ENCODE measurements at regions not wholly inside any gene's neighbourhood (a gene's known extent, or its start where the extent isn't known, plus 50 kb on each side); places are given as distances from the start of the nearest gene placed in this dataset.

GRCh38 chr5:54645882-54646355, 128.4 kb downstream of the SNX18 start:
- no peak for DNase-seq (ENCODE audit: low spot score)

GRCh38 chr5:54644226-54644625, 126.7 kb downstream of the SNX18 start:
- no peak for DNase-seq (ENCODE audit: low spot score)

- DNase-seq (ENCODE audit: low spot score) = peak; percentile 44
Measured at GRCh38 chr5:54643685-54644106, 126.1 kb downstream of the SNX18 start.

- no peak for DNase-seq (ENCODE audit: low spot score)
Measured at GRCh38 chr5:54639621-54640020, 122.1 kb downstream of the SNX18 start.

GRCh38 chr5:54638106-54638505, 120.5 kb downstream of the SNX18 start:
- no peak for DNase-seq (ENCODE audit: low spot score)

- no peak for DNase-seq (ENCODE audit: low spot score)
Measured at GRCh38 chr5:54637654-54638053, 120.1 kb downstream of the SNX18 start.

GRCh38 chr5:54634089-54634488, 116.5 kb downstream of the SNX18 start:
- no peak for DNase-seq (ENCODE audit: low spot score)

- no peak for DNase-seq (ENCODE audit: low spot score)
Measured at GRCh38 chr5:54632131-54632701, 114.7 kb downstream of the SNX18 start.

- DNase-seq (ENCODE audit: low spot score) = peak; percentile 35
Measured at GRCh38 chr5:54630738-54631359, 113.3 kb downstream of the SNX18 start.

GRCh38 chr5:54629115-54629514, 111.6 kb downstream of the SNX18 start:
- DNase-seq (ENCODE audit: low spot score) = no peak

GRCh38 chr5:54628050-54628449, 110.5 kb downstream of the SNX18 start:
- DNase-seq (ENCODE audit: low spot score) = no peak

GRCh38 chr5:54626407-54626806, 108.8 kb downstream of the SNX18 start:
- no peak for DNase-seq (ENCODE audit: low spot score)

- no peak for DNase-seq (ENCODE audit: low spot score)
Measured at GRCh38 chr5:54624805-54625568, 107.4 kb downstream of the SNX18 start.

- DNase-seq (ENCODE audit: low spot score) = no peak
Measured at GRCh38 chr5:54621709-54622108, 104.2 kb downstream of the SNX18 start.

- DNase-seq (ENCODE audit: low spot score) = no peak
Measured at GRCh38 chr5:54621048-54621447, 103.5 kb downstream of the SNX18 start.

GRCh38 chr5:54620141-54620933, 102.8 kb downstream of the SNX18 start:
- DNase-seq (ENCODE audit: low spot score) = no peak

- DNase-seq (ENCODE audit: low spot score) = no peak
Measured at GRCh38 chr5:54619731-54620130, 102.2 kb downstream of the SNX18 start.

- no peak for DNase-seq (ENCODE audit: low spot score)
Measured at GRCh38 chr5:54616518-54617220, 99.1 kb downstream of the SNX18 start.

GRCh38 chr5:54616031-54616430, 98.5 kb downstream of the SNX18 start:
- no peak for DNase-seq (ENCODE audit: low spot score)

- DNase-seq (ENCODE audit: low spot score) = no peak
Measured at GRCh38 chr5:54615381-54615780, 97.8 kb downstream of the SNX18 start.

GRCh38 chr5:54612711-54613110, 95.2 kb downstream of the SNX18 start:
- no peak for DNase-seq (ENCODE audit: low spot score)
